ENCODE measurements at regions not wholly inside any gene's neighbourhood (a gene's known extent, or its start where the extent isn't known, plus 50 kb on each side); places are given as distances from the start of the nearest gene placed in this dataset.

DNA sequence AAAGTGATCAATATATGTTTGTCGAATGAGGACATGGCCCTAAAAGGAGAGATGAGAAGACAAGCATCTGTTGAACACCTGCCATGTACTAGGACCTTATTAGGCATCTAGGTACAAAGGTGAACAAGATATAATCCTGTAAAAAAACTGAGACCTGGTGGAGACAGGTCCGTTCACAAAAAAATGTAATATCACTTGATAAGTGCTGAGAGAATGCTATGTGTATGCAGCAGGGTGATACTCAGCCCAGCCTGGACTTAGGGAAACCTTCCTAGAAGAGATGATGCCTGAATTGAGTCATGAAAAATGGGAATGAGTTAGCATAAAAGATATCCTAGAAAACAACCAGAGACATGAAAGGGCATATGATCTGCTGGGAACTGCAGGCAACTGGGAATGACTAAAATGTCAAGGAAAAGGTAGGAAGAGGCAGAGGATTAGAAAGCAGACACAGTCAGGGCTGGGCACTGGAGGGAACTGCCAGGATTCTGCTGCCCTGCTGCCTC, 108.5 kb downstream of the ADRB2 start:
- Histone ChIP-seq H3K4me1 (ENCODE audit: control insufficient read depth in 2 of 2, insufficient read depth in 2 of 2, low read length in 2 of 2) (no peaks in the 10 kb centered on the region), H3K36me3 (ENCODE audit: control insufficient read depth in 2 of 2, insufficient read depth in 2 of 2, low read length in 1 of 2) (no peaks in the 10 kb centered on the region), H3K27me3 (ENCODE audit: control insufficient read depth in 2 of 2, insufficient read depth in 1 of 2, low read length in 1 of 2) (no peaks in the 10 kb centered on the region), H3K27ac (ENCODE audit: low read depth in 1 of 2, low read length in 1 of 2) (no peak overlapping the region), H3K9me3 (ENCODE audit: control insufficient read depth in 2 of 2, insufficient read depth in 1 of 2, low read length in 1 of 2) (no peaks in the 10 kb centered on the region), H3K4me3 (ENCODE audit: low read length in 2 of 2) (no peak overlapping the region)
- no peak for DNase-seq (ENCODE audit: low read depth in 6 of 9, low spot score in 9 of 9)
- WGBS = 96% methylated on average over 2 of the region's 2 CpGs

- no peak for DNase-seq (ENCODE audit: low read depth in 6 of 9, low spot score in 9 of 9)
- H3K27me3 ChIP-seq (ENCODE audit: control insufficient read depth in 2 of 2, insufficient read depth in 1 of 2, low read length in 1 of 2) = no peaks in the 10 kb centered on the region
- WGBS = 97% methylated on average over 1 of the region's 1 CpG
- no peaks in the 10 kb centered on the region for H3K36me3 ChIP-seq (ENCODE audit: control insufficient read depth in 2 of 2, insufficient read depth in 2 of 2, low read length in 1 of 2)
- no peak overlapping the region for H3K4me3 ChIP-seq (ENCODE audit: low read length in 2 of 2)
- H3K27ac ChIP-seq (ENCODE audit: low read depth in 1 of 2, low read length in 1 of 2) = no peak overlapping the region
- H3K4me1 ChIP-seq (ENCODE audit: control insufficient read depth in 2 of 2, insufficient read depth in 2 of 2, low read length in 2 of 2) = no peaks in the 10 kb centered on the region
- no peaks in the 10 kb centered on the region for H3K9me3 ChIP-seq (ENCODE audit: control insufficient read depth in 2 of 2, insufficient read depth in 1 of 2, low read length in 1 of 2)
Observed at GRCh38 chr5:148937239-148937638, 110.8 kb downstream of the ADRB2 start.

GRCh38 chr5:148937830-148938521, 111.6 kb downstream of the ADRB2 start:
- H3K4me3 ChIP-seq (ENCODE audit: low read length in 2 of 2) = no peak overlapping the region
- H3K4me1 ChIP-seq (ENCODE audit: control insufficient read depth in 2 of 2, insufficient read depth in 2 of 2, low read length in 2 of 2) = no peaks in the 10 kb centered on the region
- H3K27me3 ChIP-seq (ENCODE audit: control insufficient read depth in 2 of 2, insufficient read depth in 1 of 2, low read length in 1 of 2) = no peaks in the 10 kb centered on the region
- no peaks in the 10 kb centered on the region for H3K36me3 ChIP-seq (ENCODE audit: control insufficient read depth in 2 of 2, insufficient read depth in 2 of 2, low read length in 1 of 2)
- no peak for DNase-seq (ENCODE audit: low read depth in 6 of 9, low spot score in 9 of 9)
- no peaks in the 10 kb centered on the region for H3K9me3 ChIP-seq (ENCODE audit: control insufficient read depth in 2 of 2, insufficient read depth in 1 of 2, low read length in 1 of 2)
- no peak overlapping the region for H3K27ac ChIP-seq (ENCODE audit: low read depth in 1 of 2, low read length in 1 of 2)
- 96% methylated on average over 4 of the region's 4 CpGs for WGBS

- DNase-seq (ENCODE audit: low read depth in 6 of 9, low spot score in 9 of 9) = no peak
- no peaks in the 10 kb centered on the region for H3K9me3 ChIP-seq (ENCODE audit: control insufficient read depth in 2 of 2, insufficient read depth in 1 of 2, low read length in 1 of 2)
- no peak overlapping the region for H3K4me3 ChIP-seq (ENCODE audit: low read length in 2 of 2)
- no peaks in the 10 kb centered on the region for H3K4me1 ChIP-seq (ENCODE audit: control insufficient read depth in 2 of 2, insufficient read depth in 2 of 2, low read length in 2 of 2)
- H3K36me3 ChIP-seq (ENCODE audit: control insufficient read depth in 2 of 2, insufficient read depth in 2 of 2, low read length in 1 of 2) = no peaks in the 10 kb centered on the region
- WGBS = 98% methylated on average over 3 of the region's 3 CpGs
- no peak overlapping the region for H3K27ac ChIP-seq (ENCODE audit: low read depth in 1 of 2, low read length in 1 of 2)
- H3K27me3 ChIP-seq (ENCODE audit: control insufficient read depth in 2 of 2, insufficient read depth in 1 of 2, low read length in 1 of 2) = no peaks in the 10 kb centered on the region
Observed at GRCh38 chr5:148938522-148938882, 112.1 kb downstream of the ADRB2 start.

DNA sequence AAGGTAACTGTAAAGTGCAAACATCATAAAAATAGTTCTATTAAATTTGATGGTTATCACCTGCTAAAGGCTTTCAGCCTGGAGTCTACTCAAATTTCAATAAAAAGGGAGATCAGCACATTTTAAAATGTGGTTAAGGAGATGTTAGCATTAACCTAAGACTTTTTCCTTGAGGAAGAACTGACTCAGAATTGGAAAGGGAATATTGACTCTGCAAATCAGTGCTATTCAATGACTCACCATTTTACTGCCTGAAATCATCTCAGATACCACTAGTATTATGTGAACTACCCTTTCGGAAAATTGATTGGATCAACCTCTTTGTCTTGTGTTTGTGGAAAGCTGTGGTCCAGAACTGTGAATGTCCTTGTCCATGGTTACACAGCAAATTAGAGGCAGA, 113.3 kb downstream of the ADRB2 start:
- Histone ChIP-seq H3K4me3 (ENCODE audit: low read length in 2 of 2) (no peak overlapping the region), H3K4me1 (ENCODE audit: control insufficient read depth in 2 of 2, insufficient read depth in 2 of 2, low read length in 2 of 2) (no peaks in the 10 kb centered on the region), H3K36me3 (ENCODE audit: control insufficient read depth in 2 of 2, insufficient read depth in 2 of 2, low read length in 1 of 2) (no peaks in the 10 kb centered on the region), H3K27ac (ENCODE audit: low read depth in 1 of 2, low read length in 1 of 2) (no peak overlapping the region), H3K27me3 (ENCODE audit: control insufficient read depth in 2 of 2, insufficient read depth in 1 of 2, low read length in 1 of 2) (no peaks in the 10 kb centered on the region), H3K9me3 (ENCODE audit: control insufficient read depth in 2 of 2, insufficient read depth in 1 of 2, low read length in 1 of 2) (no peaks in the 10 kb centered on the region)
- no peak for DNase-seq (ENCODE audit: low read depth in 6 of 9, low spot score in 9 of 9)
- 94% methylated on average over 1 of the region's 1 CpG for WGBS

DNA sequence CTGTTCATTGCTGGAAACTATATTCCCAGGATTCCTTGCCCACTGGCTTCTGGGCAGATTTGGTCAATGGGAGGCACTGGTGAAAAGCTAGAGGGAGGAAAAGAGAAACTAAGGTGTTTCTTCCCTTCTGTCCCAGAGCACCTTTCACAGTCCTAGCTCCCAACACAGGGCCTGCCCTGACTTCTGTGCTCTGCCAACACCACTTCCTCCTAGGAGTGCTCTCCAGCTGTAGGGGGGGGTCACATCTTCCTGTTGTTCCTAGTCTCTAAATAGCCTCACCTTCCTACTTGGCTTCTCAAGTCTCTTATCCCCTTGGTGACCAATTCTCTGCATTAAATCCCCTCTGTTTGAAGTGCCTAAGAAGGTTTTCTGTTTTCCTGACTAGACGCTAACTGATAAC, 115.4 kb downstream of the ADRB2 start:
- WGBS = 0% methylated on average over 1 of the region's 1 CpG
- Histone ChIP-seq H3K36me3 (ENCODE audit: control insufficient read depth in 2 of 2, insufficient read depth in 2 of 2, low read length in 1 of 2) (no peaks in the 10 kb centered on the region), H3K4me1 (ENCODE audit: control insufficient read depth in 2 of 2, insufficient read depth in 2 of 2, low read length in 2 of 2) (no peaks in the 10 kb centered on the region), H3K4me3 (ENCODE audit: low read length in 2 of 2) (no peak overlapping the region), H3K27me3 (ENCODE audit: control insufficient read depth in 2 of 2, insufficient read depth in 1 of 2, low read length in 1 of 2) (no peaks in the 10 kb centered on the region), H3K27ac (ENCODE audit: low read depth in 1 of 2, low read length in 1 of 2) (no peak overlapping the region), H3K9me3 (ENCODE audit: control insufficient read depth in 2 of 2, insufficient read depth in 1 of 2, low read length in 1 of 2) (no peaks in the 10 kb centered on the region)
- no peak for DNase-seq (ENCODE audit: low read depth in 6 of 9, low spot score in 9 of 9)

- no peaks in the 10 kb centered on the region for H3K36me3 ChIP-seq (ENCODE audit: control insufficient read depth in 2 of 2, insufficient read depth in 2 of 2, low read length in 1 of 2)
- no peak for DNase-seq (ENCODE audit: low read depth in 6 of 9, low spot score in 9 of 9)
- no peaks in the 10 kb centered on the region for H3K27me3 ChIP-seq (ENCODE audit: control insufficient read depth in 2 of 2, insufficient read depth in 1 of 2, low read length in 1 of 2)
- H3K27ac ChIP-seq (ENCODE audit: low read depth in 1 of 2, low read length in 1 of 2) = no peak overlapping the region
- WGBS = 68% methylated on average over 4 of the region's 4 CpGs
- no peak overlapping the region for H3K4me3 ChIP-seq (ENCODE audit: low read length in 2 of 2)
- H3K9me3 ChIP-seq (ENCODE audit: control insufficient read depth in 2 of 2, insufficient read depth in 1 of 2, low read length in 1 of 2) = no peaks in the 10 kb centered on the region
- no peaks in the 10 kb centered on the region for H3K4me1 ChIP-seq (ENCODE audit: control insufficient read depth in 2 of 2, insufficient read depth in 2 of 2, low read length in 2 of 2)
Observed at GRCh38 chr5:148949841-148950470, 112.9 kb downstream of the SH3TC2 start.

- WGBS = 95% methylated on average over 2 of the region's 2 CpGs
- H3K4me3 ChIP-seq (ENCODE audit: low read length in 2 of 2) = no peak overlapping the region
- no peaks in the 10 kb centered on the region for H3K9me3 ChIP-seq (ENCODE audit: control insufficient read depth in 2 of 2, insufficient read depth in 1 of 2, low read length in 1 of 2)
- H3K4me1 ChIP-seq (ENCODE audit: control insufficient read depth in 2 of 2, insufficient read depth in 2 of 2, low read length in 2 of 2) = no peaks in the 10 kb centered on the region
- H3K27me3 ChIP-seq (ENCODE audit: control insufficient read depth in 2 of 2, insufficient read depth in 1 of 2, low read length in 1 of 2) = no peaks in the 10 kb centered on the region
- no peak for DNase-seq (ENCODE audit: low read depth in 6 of 9, low spot score in 9 of 9)
- H3K36me3 ChIP-seq (ENCODE audit: control insufficient read depth in 2 of 2, insufficient read depth in 2 of 2, low read length in 1 of 2) = no peaks in the 10 kb centered on the region
- H3K27ac ChIP-seq (ENCODE audit: low read depth in 1 of 2, low read length in 1 of 2) = no peak overlapping the region
Observed at GRCh38 chr5:148950471-148950863, 112.4 kb downstream of the SH3TC2 start.

GRCh38 chr5:148950892-148951291, 112.0 kb downstream of the SH3TC2 start:
- no peak for DNase-seq (ENCODE audit: low read depth in 6 of 9, low spot score in 9 of 9)
- Histone ChIP-seq H3K27ac (ENCODE audit: low read depth in 1 of 2, low read length in 1 of 2) (no peak overlapping the region), H3K27me3 (ENCODE audit: control insufficient read depth in 2 of 2, insufficient read depth in 1 of 2, low read length in 1 of 2) (no peaks in the 10 kb centered on the region), H3K4me1 (ENCODE audit: control insufficient read depth in 2 of 2, insufficient read depth in 2 of 2, low read length in 2 of 2) (no peaks in the 10 kb centered on the region), H3K4me3 (ENCODE audit: low read length in 2 of 2) (no peak overlapping the region), H3K36me3 (ENCODE audit: control insufficient read depth in 2 of 2, insufficient read depth in 2 of 2, low read length in 1 of 2) (no peaks in the 10 kb centered on the region), H3K9me3 (ENCODE audit: control insufficient read depth in 2 of 2, insufficient read depth in 1 of 2, low read length in 1 of 2) (no peaks in the 10 kb centered on the region)
- WGBS = 89% methylated on average over 1 of the region's 1 CpG

Measured in thymus (tissue), 11 donors.